GM23338 (cell line): ENCODE measurements at regions not wholly inside any gene's neighbourhood (a gene's known extent, or its start where the extent isn't known, plus 50 kb on each side); places are given as distances from the start of the nearest gene placed in this dataset.

Experiments used
- CREB1 ChIP-seq: fragments of 250-450 bp; sonication (Bioruptor Pico); IDR thresholded peaks from 2 replicates; pipeline ENCODE4 v1.5.0; 2020; ENCODE audit warnings: low read depth, mild to moderate bottlenecking, moderate library complexity
- EZH2 ChIP-seq: fragments of 200-600 bp; sonication (generic); IDR thresholded peaks from one replicate; pipeline ENCODE4 v1.8.0; 2017; ENCODE audit warnings: antibody characterized with exemption, mild to moderate bottlenecking, low read depth; ENCODE audit not compliant: unreplicated experiment
- EZH2phosphoT487 ChIP-seq: fragments of 200-600 bp; sonication (generic); IDR thresholded peaks from one replicate; pipeline ENCODE4 v1.8.1; 2018; ENCODE audit warnings: antibody characterized with exemption; ENCODE audit not compliant: unreplicated experiment
- POLR2AphosphoS5 ChIP-seq: IDR thresholded peaks from 2 replicates; pipeline ENCODE4 v1.6.1; 2016; ENCODE audit warnings: antibody characterized with exemption, low read depth
- STAT1 ChIP-seq: IDR thresholded peaks from one replicate; pipeline ENCODE4 v1.6.1; 2016; ENCODE audit warnings: antibody characterized with exemption; ENCODE audit not compliant: unreplicated experiment
- TF ChIP-seq, protein P1 (sequence below), 2 experiments: fragments of 200-600 bp in 1 of 2; sonication (generic) in 1 of 2; conservative IDR thresholded peaks; 2 replicates each; pipeline versions ENCODE4 v1.5.1 to v1.6.1; 2016 to 2017; ENCODE audit warnings: antibody characterized with exemption in 2 of 2, low read depth in 2 of 2, mild to moderate bottlenecking in 2 of 2, moderate library complexity in 1 of 2
- TF ChIP-seq, protein P2 (sequence below): IDR thresholded peaks from one replicate; pipeline ENCODE4 v1.6.1; 2018; ENCODE audit warnings: antibody characterized with exemption; ENCODE audit not compliant: unreplicated experiment

DNA sequence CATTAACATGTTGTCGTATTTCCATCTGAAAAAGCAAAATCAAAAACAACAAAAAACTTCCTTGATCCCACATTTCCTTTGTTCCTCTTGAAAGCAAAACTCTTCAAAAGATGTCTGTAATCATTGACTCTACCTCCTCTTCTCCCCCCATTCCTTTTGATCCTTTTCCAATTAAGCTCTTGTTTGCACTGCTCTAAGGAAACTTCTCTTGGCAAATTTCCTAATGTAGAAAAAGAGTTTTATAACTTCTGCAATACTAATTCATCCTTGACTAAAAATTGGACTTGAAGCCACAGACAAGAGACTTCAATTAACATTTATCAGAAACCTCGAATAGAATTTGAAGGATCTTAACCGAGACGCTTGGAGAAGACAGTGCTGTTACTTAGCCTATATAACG lies 317.1 kb upstream of the SEMA3C start:
- TF ChIP-seq, protein P1, sequence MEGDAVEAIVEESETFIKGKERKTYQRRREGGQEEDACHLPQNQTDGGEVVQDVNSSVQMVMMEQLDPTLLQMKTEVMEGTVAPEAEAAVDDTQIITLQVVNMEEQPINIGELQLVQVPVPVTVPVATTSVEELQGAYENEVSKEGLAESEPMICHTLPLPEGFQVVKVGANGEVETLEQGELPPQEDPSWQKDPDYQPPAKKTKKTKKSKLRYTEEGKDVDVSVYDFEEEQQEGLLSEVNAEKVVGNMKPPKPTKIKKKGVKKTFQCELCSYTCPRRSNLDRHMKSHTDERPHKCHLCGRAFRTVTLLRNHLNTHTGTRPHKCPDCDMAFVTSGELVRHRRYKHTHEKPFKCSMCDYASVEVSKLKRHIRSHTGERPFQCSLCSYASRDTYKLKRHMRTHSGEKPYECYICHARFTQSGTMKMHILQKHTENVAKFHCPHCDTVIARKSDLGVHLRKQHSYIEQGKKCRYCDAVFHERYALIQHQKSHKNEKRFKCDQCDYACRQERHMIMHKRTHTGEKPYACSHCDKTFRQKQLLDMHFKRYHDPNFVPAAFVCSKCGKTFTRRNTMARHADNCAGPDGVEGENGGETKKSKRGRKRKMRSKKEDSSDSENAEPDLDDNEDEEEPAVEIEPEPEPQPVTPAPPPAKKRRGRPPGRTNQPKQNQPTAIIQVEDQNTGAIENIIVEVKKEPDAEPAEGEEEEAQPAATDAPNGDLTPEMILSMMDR (conservative IDR thresholded peaks at IDR 0.05; ENCODE audit: low read depth in 2 of 2): no peak
- TF ChIP-seq STAT1 (no peak), EZH2phosphoT487 (no peak), POLR2AphosphoS5 (no peak), EZH2 (no peak), CREB1 (CRISPR knock-in tag) (no peak)
- TF ChIP-seq, protein P2, sequence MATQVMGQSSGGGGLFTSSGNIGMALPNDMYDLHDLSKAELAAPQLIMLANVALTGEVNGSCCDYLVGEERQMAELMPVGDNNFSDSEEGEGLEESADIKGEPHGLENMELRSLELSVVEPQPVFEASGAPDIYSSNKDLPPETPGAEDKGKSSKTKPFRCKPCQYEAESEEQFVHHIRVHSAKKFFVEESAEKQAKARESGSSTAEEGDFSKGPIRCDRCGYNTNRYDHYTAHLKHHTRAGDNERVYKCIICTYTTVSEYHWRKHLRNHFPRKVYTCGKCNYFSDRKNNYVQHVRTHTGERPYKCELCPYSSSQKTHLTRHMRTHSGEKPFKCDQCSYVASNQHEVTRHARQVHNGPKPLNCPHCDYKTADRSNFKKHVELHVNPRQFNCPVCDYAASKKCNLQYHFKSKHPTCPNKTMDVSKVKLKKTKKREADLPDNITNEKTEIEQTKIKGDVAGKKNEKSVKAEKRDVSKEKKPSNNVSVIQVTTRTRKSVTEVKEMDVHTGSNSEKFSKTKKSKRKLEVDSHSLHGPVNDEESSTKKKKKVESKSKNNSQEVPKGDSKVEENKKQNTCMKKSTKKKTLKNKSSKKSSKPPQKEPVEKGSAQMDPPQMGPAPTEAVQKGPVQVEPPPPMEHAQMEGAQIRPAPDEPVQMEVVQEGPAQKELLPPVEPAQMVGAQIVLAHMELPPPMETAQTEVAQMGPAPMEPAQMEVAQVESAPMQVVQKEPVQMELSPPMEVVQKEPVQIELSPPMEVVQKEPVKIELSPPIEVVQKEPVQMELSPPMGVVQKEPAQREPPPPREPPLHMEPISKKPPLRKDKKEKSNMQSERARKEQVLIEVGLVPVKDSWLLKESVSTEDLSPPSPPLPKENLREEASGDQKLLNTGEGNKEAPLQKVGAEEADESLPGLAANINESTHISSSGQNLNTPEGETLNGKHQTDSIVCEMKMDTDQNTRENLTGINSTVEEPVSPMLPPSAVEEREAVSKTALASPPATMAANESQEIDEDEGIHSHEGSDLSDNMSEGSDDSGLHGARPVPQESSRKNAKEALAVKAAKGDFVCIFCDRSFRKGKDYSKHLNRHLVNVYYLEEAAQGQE: no peak
